ENCODE measurements at regions not wholly inside any gene's neighbourhood (a gene's known extent, or its start where the extent isn't known, plus 50 kb on each side); places are given as distances from the start of the nearest gene placed in this dataset.
A peak's percentile ranks its signal among the peaks of the same experiment; 100 is the strongest.

GRCh38 chr9:75589497-75589896 lies 301.0 kb upstream of the PCSK5 start:
- H3K27me3 Mint-ChIP-seq (ENCODE audit: low read depth, poor library complexity): no peaks in the 10 kb centered on the region
- peaks cover 5% of the 10 kb centered on the region for H3K4me1 Mint-ChIP-seq
- H3K9me3 Mint-ChIP-seq: peaks cover 4% of the 10 kb centered on the region
- no peaks in the 10 kb centered on the region for H3K36me3 Mint-ChIP-seq (ENCODE audit: low read depth)
- no peak overlapping the region for H3K27ac Mint-ChIP-seq
- no peak for DNase-seq
- no peak overlapping the region for H3K4me3 Mint-ChIP-seq
- no peak for TF ChIP-seq CTCF (IDR thresholded peaks at IDR 0.05)

DNA sequence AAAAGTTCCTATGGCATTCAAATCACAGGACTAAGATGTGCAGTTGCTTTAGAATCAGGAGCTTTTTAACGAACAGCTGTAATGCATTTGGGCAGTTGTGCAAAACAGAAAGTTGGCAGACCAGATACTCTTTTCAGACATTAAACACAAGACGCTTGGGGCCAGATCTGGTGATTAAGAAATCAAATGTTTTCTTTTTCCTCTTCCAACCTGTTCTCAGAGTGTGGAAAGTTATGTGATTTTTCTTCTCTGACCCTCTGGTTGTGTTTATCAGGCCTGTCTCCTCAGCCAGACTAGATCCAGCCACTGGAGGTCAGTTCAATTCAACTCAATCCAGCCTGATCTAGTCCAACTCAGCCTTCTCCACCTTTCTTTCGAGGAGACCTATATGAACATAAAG lies 298.5 kb upstream of the PCSK5 start:
- Mint-ChIP-seq H3K27me3 (ENCODE audit: low read depth, poor library complexity) (no peaks in the 10 kb centered on the region), H3K4me1 (no peaks in the 10 kb centered on the region), H3K36me3 (ENCODE audit: low read depth) (no peaks in the 10 kb centered on the region), H3K9me3 (peaks cover 4% of the 10 kb centered on the region), H3K4me3 (no peak overlapping the region), H3K27ac (no peak overlapping the region)
- no peak for DNase-seq
- no peak for TF ChIP-seq CTCF (IDR thresholded peaks at IDR 0.05)

- Mint-ChIP-seq H3K36me3 (ENCODE audit: low read depth) (no peaks in the 10 kb centered on the region), H3K4me3 (no peak overlapping the region), H3K27me3 (ENCODE audit: low read depth, poor library complexity) (no peaks in the 10 kb centered on the region), H3K27ac (no peak overlapping the region), H3K9me3 (peaks cover 4% of the 10 kb centered on the region), H3K4me1 (no peaks in the 10 kb centered on the region)
- TF ChIP-seq CTCF (IDR thresholded peaks at IDR 0.05): no peak
- no peak for DNase-seq
Observed at GRCh38 chr9:75592586-75592985, 297.9 kb upstream of the PCSK5 start.

DNA sequence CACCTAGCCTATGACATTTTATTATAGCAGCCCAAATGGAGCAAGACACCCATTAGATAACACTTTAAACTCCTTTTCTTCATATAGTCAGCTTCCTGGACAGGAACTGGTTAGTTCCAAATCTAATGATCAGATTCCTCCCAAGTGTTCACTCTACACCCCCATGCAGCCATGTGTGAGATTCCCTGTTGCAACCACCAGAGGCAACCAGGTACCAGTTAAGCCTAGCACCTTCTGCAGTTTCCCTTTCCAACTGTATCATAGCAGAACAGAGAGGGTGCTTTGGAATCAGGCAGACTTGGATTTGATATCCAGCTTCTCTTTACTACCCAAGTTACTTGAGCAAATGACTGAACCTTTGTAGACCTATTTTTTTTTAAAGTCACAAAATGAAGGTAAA lies 296.6 kb upstream of the PCSK5 start:
- H3K9me3 Mint-ChIP-seq: peaks cover 4% of the 10 kb centered on the region
- H3K4me3 Mint-ChIP-seq: no peak overlapping the region
- no peak for TF ChIP-seq CTCF (IDR thresholded peaks at IDR 0.05)
- H3K27ac Mint-ChIP-seq: no peak overlapping the region
- no peaks in the 10 kb centered on the region for H3K27me3 Mint-ChIP-seq (ENCODE audit: low read depth, poor library complexity)
- H3K36me3 Mint-ChIP-seq (ENCODE audit: low read depth): no peaks in the 10 kb centered on the region
- DNase-seq: no peak
- no peaks in the 10 kb centered on the region for H3K4me1 Mint-ChIP-seq

- Mint-ChIP-seq H3K4me3 (no peak overlapping the region), H3K27ac (no peak overlapping the region), H3K36me3 (ENCODE audit: low read depth) (no peaks in the 10 kb centered on the region), H3K27me3 (ENCODE audit: low read depth, poor library complexity) (no peaks in the 10 kb centered on the region), H3K4me1 (peaks cover 5% of the 10 kb centered on the region), H3K9me3 (no peaks in the 10 kb centered on the region)
- no peak for TF ChIP-seq CTCF (IDR thresholded peaks at IDR 0.05)
- DNase-seq: no peak
Observed at GRCh38 chr9:75599126-75599525, 291.3 kb upstream of the PCSK5 start.

GRCh38 chr9:75601280-75601679 lies 289.2 kb upstream of the PCSK5 start:
- DNase-seq: no peak
- no peak for TF ChIP-seq CTCF (IDR thresholded peaks at IDR 0.05)
- Mint-ChIP-seq H3K27ac (peak overlapping the region; percentile 52), H3K27me3 (ENCODE audit: low read depth, poor library complexity) (no peaks in the 10 kb centered on the region), H3K4me1 (peaks cover 5% of the 10 kb centered on the region), H3K4me3 (no peak overlapping the region), H3K36me3 (ENCODE audit: low read depth) (no peaks in the 10 kb centered on the region), H3K9me3 (no peaks in the 10 kb centered on the region)

All from nephron progenitor cell (in vitro differentiated cells).